SW480 (cell line): ENCODE measurements at regions not wholly inside any gene's neighbourhood (a gene's known extent, or its start where the extent isn't known, plus 50 kb on each side); places are given as distances from the start of the nearest gene placed in this dataset.
"Not testable (repeated sequence)": the region's sequence is repeated elsewhere in the genome, so short reads cannot be mapped to it uniquely, and the experiment has no call there.

Source experiments
- DNase-seq: peaks from one replicate; pipeline ENCODE4 v3.0.0-alpha.2; 2016; ENCODE audit warnings: low spot score

- DNase-seq = not testable (repeated sequence)
Observed at GRCh38 chr15:20624085-20624484, 82.5 kb upstream of the GOLGA6L6 start.

GRCh38 chr15:20622117-20622516 is 80.5 kb upstream of the GOLGA6L6 start:
- DNase-seq = not testable (repeated sequence)

GRCh38 chr15:20614549-20614948 is 72.9 kb upstream of the GOLGA6L6 start:
- DNase-seq = not testable (repeated sequence)

GRCh38 chr15:20612796-20613195 is 71.2 kb upstream of the GOLGA6L6 start:
- not testable (repeated sequence) for DNase-seq

GRCh38 chr15:20612356-20612755 is 70.8 kb upstream of the GOLGA6L6 start:
- DNase-seq = not testable (repeated sequence)

GRCh38 chr15:20611667-20612290 is 70.2 kb upstream of the GOLGA6L6 start:
- not testable (repeated sequence) for DNase-seq

- DNase-seq = not testable (repeated sequence)
Observed at GRCh38 chr15:20608179-20608578, 66.6 kb upstream of the GOLGA6L6 start.

GRCh38 chr15:20597245-20597644 is 55.6 kb upstream of the GOLGA6L6 start:
- DNase-seq = not testable (repeated sequence)

GRCh38 chr15:20594219-20594618 is 52.6 kb upstream of the GOLGA6L6 start:
- not testable (repeated sequence) for DNase-seq

GRCh38 chr15:20591936-20592335 is 50.3 kb upstream of the GOLGA6L6 start:
- not testable (repeated sequence) for DNase-seq
